Adrenal gland (tissue), 5 donors: ENCODE measurements at regions not wholly inside any gene's neighbourhood (a gene's known extent, or its start where the extent isn't known, plus 50 kb on each side); places are given as distances from the start of the nearest gene placed in this dataset.

ENCODE experiments used
- POLR2A ChIP-seq, 2 donors: fragments of 450-650 bp; IDR thresholded peaks; one replicate each; pipeline ENCODE4 v1.6.1; 2017; ENCODE audit warnings: antibody characterized with exemption in 2 of 2, mild to moderate bottlenecking in 2 of 2, moderate library complexity in 1 of 2
- TF ChIP-seq, protein P1 (sequence below), 6 experiments: fragments of 450-650 bp in 4 of 6; fragments of 200-600 bp in 2 of 6; sonication (generic) in 1 of 6; IDR thresholded peaks; 1 replicate in 5 of 6; 2 replicates in 1 of 6; pipeline versions ENCODE4 v1.5.1 to v1.8.0; 2016 to 2021; ENCODE audit warnings: antibody characterized with exemption in 6 of 6, mild to moderate bottlenecking in 2 of 6, moderate library complexity in 1 of 6
- donor health status: DM: no; HTN: no; CAD: no.

- TF ChIP-seq, protein P1, sequence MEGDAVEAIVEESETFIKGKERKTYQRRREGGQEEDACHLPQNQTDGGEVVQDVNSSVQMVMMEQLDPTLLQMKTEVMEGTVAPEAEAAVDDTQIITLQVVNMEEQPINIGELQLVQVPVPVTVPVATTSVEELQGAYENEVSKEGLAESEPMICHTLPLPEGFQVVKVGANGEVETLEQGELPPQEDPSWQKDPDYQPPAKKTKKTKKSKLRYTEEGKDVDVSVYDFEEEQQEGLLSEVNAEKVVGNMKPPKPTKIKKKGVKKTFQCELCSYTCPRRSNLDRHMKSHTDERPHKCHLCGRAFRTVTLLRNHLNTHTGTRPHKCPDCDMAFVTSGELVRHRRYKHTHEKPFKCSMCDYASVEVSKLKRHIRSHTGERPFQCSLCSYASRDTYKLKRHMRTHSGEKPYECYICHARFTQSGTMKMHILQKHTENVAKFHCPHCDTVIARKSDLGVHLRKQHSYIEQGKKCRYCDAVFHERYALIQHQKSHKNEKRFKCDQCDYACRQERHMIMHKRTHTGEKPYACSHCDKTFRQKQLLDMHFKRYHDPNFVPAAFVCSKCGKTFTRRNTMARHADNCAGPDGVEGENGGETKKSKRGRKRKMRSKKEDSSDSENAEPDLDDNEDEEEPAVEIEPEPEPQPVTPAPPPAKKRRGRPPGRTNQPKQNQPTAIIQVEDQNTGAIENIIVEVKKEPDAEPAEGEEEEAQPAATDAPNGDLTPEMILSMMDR (IDR thresholded peaks at IDR 0.05): no peak
- no peak for TF ChIP-seq POLR2A (IDR thresholded peaks at IDR 0.05)
These were observed 252.0 kb downstream of the OSR1 start for GRCh38 chr2:19106376-19106775.
